H1 (cell line): ENCODE measurements at regions not wholly inside any gene's neighbourhood (a gene's known extent, or its start where the extent isn't known, plus 50 kb on each side); places are given as distances from the start of the nearest gene placed in this dataset.

Source experiments
- CTCF ChIA-PET: fragments of 300-600 bp; sonication (Branson Sonifier 250); formaldehyde crosslinking; loops from one replicate; lab custom pipeline; 2021; ENCODE audit not compliant: partially characterized antibody; lab: Charles Lee
- POLR2A ChIA-PET: fragments of 300-600 bp; sonication (Branson Sonifier 250); formaldehyde crosslinking; loops from one replicate; lab custom pipeline; 2021; ENCODE audit warnings: inconsistent platforms; ENCODE audit not compliant: partially characterized antibody; lab: Charles Lee
- DNase-seq, 2 experiments: peaks; one replicate each; pipeline versions ENCODE4 v3.0.0 to v3.0.0-alpha.2; 2010 to 2022; ENCODE audit warnings: low spot score in 2 of 2, low read depth in 1 of 2, mixed read lengths in 1 of 2
- FAIRE-seq: peaks from 2 replicates; lab custom pipeline; 2011; peaks lifted over from hg19 to GRCh38; lab: Jason Lieb, UNC
- H2AFZ ChIP-seq: 2 replicates; pipeline ENCODE4 v1.8.1; 2012; ENCODE audit warnings: low read length, inconsistent platforms
- H2AK5ac ChIP-seq: 2 replicates; pipeline ENCODE4 v1.6.1; 2013; ENCODE audit warnings: low read depth, low read length
- H2BK120ac ChIP-seq: replicated peaks from 2 replicates; pipeline ENCODE3; 2013; ENCODE audit warnings: low read depth, low read length, inconsistent platforms
- H2BK12ac ChIP-seq: 2 replicates; pipeline ENCODE4 v1.6.1; 2013; ENCODE audit warnings: low read depth, low read length
- H2BK15ac ChIP-seq: 2 replicates; pipeline ENCODE4 v1.6.1; 2013; ENCODE audit warnings: low read length
- H2BK20ac ChIP-seq: 2 replicates; pipeline ENCODE4 v1.6.1; 2013; ENCODE audit warnings: low read length
- H2BK5ac ChIP-seq: 2 replicates; pipeline ENCODE4 v1.6.1; 2013; ENCODE audit warnings: low read depth, low read length
- H3K14ac ChIP-seq: 2 replicates; pipeline ENCODE4 v1.6.1; 2013; ENCODE audit warnings: inconsistent platforms; ENCODE audit not compliant: insufficient read length
- H3K18ac ChIP-seq: 2 replicates; pipeline ENCODE4 v1.6.1; 2013; ENCODE audit warnings: low read length; ENCODE audit errors: extremely low read depth
- H3K23ac ChIP-seq: 2 replicates; pipeline ENCODE4 v1.6.1; 2013; ENCODE audit warnings: inconsistent platforms; ENCODE audit not compliant: insufficient read length
- H3K23me2 ChIP-seq: 2 replicates; pipeline ENCODE4 v1.6.1; 2013; ENCODE audit warnings: low read depth, low read length
- H3K27ac ChIP-seq: 2 replicates; pipeline ENCODE4 v1.6.1; 2011; ENCODE audit warnings: low read depth, low read length, inconsistent platforms
- H3K27me3 ChIP-seq, 4 experiments: replicated peaks in 1 of 4; 1 replicate in 1 of 4; 2 replicates in 3 of 4; pipeline versions ENCODE4 v1.6.1 to v1.8.1; 2011 to 2013; ENCODE audit warnings: low read length in 3 of 4, mild to moderate bottlenecking in 3 of 4, inconsistent platforms in 2 of 4, mixed read lengths in 2 of 4, moderate library complexity in 1 of 4; ENCODE audit not compliant: control insufficient read depth in 3 of 4, insufficient read depth in 3 of 4; ENCODE audit errors: extremely low read depth in 1 of 4
- H3K36me3 ChIP-seq, 4 experiments: 2 replicates each; pipeline versions ENCODE4 v1.6.1 to v1.8.1; 2011 to 2013; ENCODE audit warnings: mild to moderate bottlenecking in 4 of 4, low read length in 3 of 4, moderate library complexity in 2 of 4, control low read depth in 1 of 4, inconsistent platforms in 1 of 4; ENCODE audit not compliant: insufficient read depth in 4 of 4, control insufficient read depth in 2 of 4
- H3K4ac ChIP-seq: replicated peaks from 2 replicates; pipeline ENCODE3; 2013; ENCODE audit warnings: low read length, low read depth, mixed read lengths, inconsistent platforms; ENCODE audit not compliant: insufficient read length
- H3K4me1 ChIP-seq, 4 experiments: replicated peaks in 1 of 4; 1 replicate in 1 of 4; 2 replicates in 3 of 4; pipeline versions ENCODE4 v1.6.1 to v1.8.1; 2011 to 2013; ENCODE audit warnings: low read length in 3 of 4, inconsistent platforms in 2 of 4, mixed read lengths in 1 of 4; ENCODE audit not compliant: insufficient read depth in 4 of 4, control insufficient read depth in 3 of 4
- H3K4me2 ChIP-seq, 2 experiments: 2 replicates each; pipeline versions ENCODE4 v1.6.1 to v1.8.1; 2011 to 2013; ENCODE audit warnings: low read depth in 2 of 2, low read length in 2 of 2, control low read depth in 1 of 2, inconsistent platforms in 1 of 2, mild to moderate bottlenecking in 1 of 2; ENCODE audit not compliant: insufficient read depth in 1 of 2
- H3K4me3 ChIP-seq, 4 experiments: fragments of 200-600, 300-600 bp in 1 of 4; sonication (generic), shearing (Covaris generic), sonication (Bioruptor Twin) in 1 of 4; 2 replicates each; pipeline versions ENCODE4 v1.5.1 to v1.8.1; 2011 to 2016; ENCODE audit warnings: low read length in 4 of 4, low read depth in 3 of 4, control low read depth in 2 of 4, inconsistent platforms in 2 of 4, mild to moderate bottlenecking in 2 of 4, mixed read lengths in 1 of 4, moderate library complexity in 1 of 4; ENCODE audit not compliant: insufficient read depth in 2 of 4; ENCODE audit errors: extremely low read depth in 1 of 4
- H3K56ac ChIP-seq: replicated peaks from 2 replicates; pipeline ENCODE3; 2013; ENCODE audit warnings: low read depth, mild to moderate bottlenecking, mixed read lengths, low read length, inconsistent platforms; ENCODE audit not compliant: insufficient read length
- H3K79me1 ChIP-seq: 2 replicates; pipeline ENCODE4 v1.6.1; 2013; ENCODE audit warnings: low read depth, low read length, control low read depth
- H3K79me2 ChIP-seq, 2 experiments: 2 replicates each; pipeline versions ENCODE4 v1.6.1 to v1.8.1; 2012 to 2013; ENCODE audit warnings: low read length in 2 of 2, mild to moderate bottlenecking in 2 of 2, inconsistent platforms in 1 of 2; ENCODE audit not compliant: insufficient read depth in 2 of 2, control insufficient read depth in 1 of 2
- H3K9ac ChIP-seq, 4 experiments: replicated peaks in 1 of 4; 1 replicate in 1 of 4; 2 replicates in 3 of 4; pipeline versions ENCODE4 v1.6.1 to v1.8.1; 2011 to 2013; ENCODE audit warnings: low read depth in 3 of 4, low read length in 3 of 4, control low read depth in 2 of 4, mild to moderate bottlenecking in 2 of 4, moderate library complexity in 2 of 4, inconsistent platforms in 1 of 4; ENCODE audit errors: extremely low read depth in 1 of 4
- H3K9me3 ChIP-seq, 2 experiments: 2 replicates each; pipeline versions ENCODE4 v1.6.1 to v1.8.1; 2012 to 2013; ENCODE audit warnings: mild to moderate bottlenecking in 2 of 2, moderate library complexity in 2 of 2, control low read depth in 1 of 2, inconsistent platforms in 1 of 2, low read depth in 1 of 2, low read length in 1 of 2, mixed read lengths in 1 of 2; ENCODE audit not compliant: insufficient read depth in 2 of 2
- H4K20me1 ChIP-seq, 2 experiments: replicated peaks in 1 of 2; 2 replicates each; pipeline versions ENCODE3 to v1.8.1; 2011 to 2013; ENCODE audit warnings: inconsistent platforms in 2 of 2, low read length in 2 of 2, mild to moderate bottlenecking in 1 of 2; ENCODE audit not compliant: insufficient read depth in 2 of 2, control insufficient read depth in 1 of 2
- H4K5ac ChIP-seq: 2 replicates; pipeline ENCODE4 v1.6.1; 2013; ENCODE audit warnings: low read length, low read depth, mixed read lengths, inconsistent platforms; ENCODE audit not compliant: insufficient read length
- H4K8ac ChIP-seq: 2 replicates; pipeline ENCODE4 v1.8.0; 2013; ENCODE audit warnings: mild to moderate bottlenecking, moderate library complexity, low read length, inconsistent platforms; ENCODE audit not compliant: insufficient read depth; ENCODE audit errors: extremely low read depth
- H4K91ac ChIP-seq: replicated peaks from 2 replicates; pipeline ENCODE3; 2013; ENCODE audit warnings: low read length, mixed read lengths, inconsistent platforms; ENCODE audit not compliant: insufficient read length
- ASH2L ChIP-seq: fragments of 200-600, 300-600 bp; sonication (generic); IDR thresholded peaks from one replicate; pipeline ENCODE4 v1.7.1; 2017; ENCODE audit warnings: low read length
- CTBP2 ChIP-seq: IDR thresholded peaks from 2 replicates; pipeline ENCODE4 v1.7.0; 2011; ENCODE audit warnings: borderline replicate concordance, mild to moderate bottlenecking, moderate library complexity, mixed read lengths, low read length; ENCODE audit not compliant: insufficient read depth, insufficient read length
- EP300 ChIP-seq, 2 experiments: IDR thresholded peaks; 1 replicate in 1 of 2; 2 replicates in 1 of 2; pipeline ENCODE4 v1.6.1; 2011 to 2012; ENCODE audit warnings: low read depth in 2 of 2, low read length in 2 of 2, mild to moderate bottlenecking in 2 of 2, borderline replicate concordance in 1 of 2, inconsistent platforms in 1 of 2, moderate library complexity in 1 of 2
- JUND ChIP-seq: IDR thresholded peaks from 2 replicates; pipeline ENCODE4 v1.6.1; 2011; ENCODE audit warnings: mild to moderate bottlenecking, improper control_type of control experiment, low read length
- RBBP5 ChIP-seq: IDR thresholded peaks from 2 replicates; pipeline ENCODE4 v1.7.1; 2012; ENCODE audit warnings: low read depth, mild to moderate bottlenecking, inconsistent platforms, low read length, moderate library complexity, borderline replicate concordance
- SUZ12 ChIP-seq: fragments of 200-600 bp; sonication (generic); IDR thresholded peaks from 2 replicates; pipeline ENCODE4 v1.6.1; 2012; ENCODE audit warnings: mild to moderate bottlenecking, inconsistent platforms, low read length, moderate library complexity, mixed read lengths
- TEAD4 ChIP-seq: IDR thresholded peaks from 2 replicates; pipeline ENCODE4 v1.6.1; 2012; ENCODE audit warnings: low read depth, low read length, inconsistent platforms, mixed read lengths
- WGBS, 2 experiments: shearing (Covaris generic) in 1 of 2; methylation state at CpG; one replicate each; pipeline versions ENCODE4 v1.1.6 to v1.1.7; 2013 to 2015; ENCODE audit warnings: low lambda C conversion rate in 2 of 2, mixed read lengths in 2 of 2, inconsistent platforms in 1 of 2, low coverage in 1 of 2, missing lambda C conversion rate in 1 of 2; ENCODE audit not compliant: insufficient replicate concordance in 2 of 2, insufficient coverage in 1 of 2, insufficient read length in 1 of 2; ENCODE audit errors: extremely low coverage in 1 of 2, missing lambda C conversion rate in 1 of 2; 5-methylcytosine and 5-hydroxymethylcytosine counted together
- TF ChIP-seq, protein P1 (sequence below): IDR thresholded peaks from 2 replicates; pipeline ENCODE4 v1.6.1; 2012; ENCODE audit warnings: inconsistent platforms
- TF ChIP-seq, protein P2 (sequence below): IDR thresholded peaks from 2 replicates; pipeline ENCODE4 v1.6.1; 2012; ENCODE audit warnings: low read length, inconsistent platforms

DNA sequence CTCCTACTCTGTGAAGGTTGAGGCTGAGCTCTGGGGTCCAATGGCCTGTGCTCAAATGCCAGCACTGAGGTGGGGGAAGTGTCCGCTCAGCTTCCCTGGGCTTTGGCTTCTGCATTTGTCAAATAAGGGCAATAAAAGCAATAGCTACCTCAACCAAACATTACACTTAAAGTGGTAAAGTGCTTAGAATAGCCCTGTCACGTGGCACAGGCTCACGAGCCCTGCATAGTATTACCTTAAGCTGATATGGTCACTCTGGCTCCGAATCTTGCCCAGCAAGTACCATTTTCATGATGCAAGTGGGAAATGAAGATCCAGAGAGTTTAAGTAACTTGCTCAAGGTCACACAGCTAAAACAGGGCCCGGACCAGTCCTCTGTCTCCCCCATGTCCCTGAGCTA is 451.1 kb upstream of the ZMIZ1 start:
- H3K4me1 ChIP-seq = 0 out of 7 replicates have a peak, but pooled peaks cover 0 to 2% (median 0%) of the 10 kb centered on the region in 4 experiments
- no peak overlapping the region for H3K27ac ChIP-seq
- H4K91ac ChIP-seq = no peak overlapping the region
- H4K8ac ChIP-seq = no peak overlapping the region
- H3K4ac ChIP-seq = no peak overlapping the region
- H3K18ac ChIP-seq = no peak overlapping the region
- no peak overlapping the region for H2BK5ac ChIP-seq
- no peak overlapping the region for H2AK5ac ChIP-seq
- DNase-seq (no peak), FAIRE-seq (no peak)
- no peak overlapping the region for H3K56ac ChIP-seq
- H2BK20ac ChIP-seq = no peak overlapping the region
- no peak overlapping the region for H3K4me2 ChIP-seq
- H3K79me1 ChIP-seq = no peaks in the 10 kb centered on the region
- H2BK120ac ChIP-seq = no peak overlapping the region
- no peak overlapping the region for H4K5ac ChIP-seq
- WGBS, 2 experiments = 94% methylated on average over 5 of the region's 5 CpGs; no CpG with 5 or more reads in 1 of the 2 experiments
- ChIA-PET POLR2A (no interaction called here), CTCF (interaction anchor here (0.7 to 2.6 kb wide), 5 partner anchors 9 to 577 kb away, joined by 3 to 11 read pairs (median 5); no protein-coding TSS in a partner anchor)
- H2AFZ ChIP-seq = no peak overlapping the region
- no peak overlapping the region for H3K23ac ChIP-seq
- H3K14ac ChIP-seq = no peak overlapping the region
- H3K27me3 ChIP-seq = no peaks in the 10 kb centered on the region
- H4K20me1 ChIP-seq = no peaks in the 10 kb centered on the region
- no peaks in the 10 kb centered on the region for H3K23me2 ChIP-seq
- no peak overlapping the region for H2BK15ac ChIP-seq
- H3K9me3 ChIP-seq = no peaks in the 10 kb centered on the region
- no peak overlapping the region for H3K9ac ChIP-seq
- H3K4me3 ChIP-seq = no peak overlapping the region
- H3K79me2 ChIP-seq = no peaks in the 10 kb centered on the region
- no peaks in the 10 kb centered on the region for H3K36me3 ChIP-seq
- H2BK12ac ChIP-seq = no peak overlapping the region
- no peak for TF ChIP-seq SUZ12
- TF ChIP-seq, protein P1, sequence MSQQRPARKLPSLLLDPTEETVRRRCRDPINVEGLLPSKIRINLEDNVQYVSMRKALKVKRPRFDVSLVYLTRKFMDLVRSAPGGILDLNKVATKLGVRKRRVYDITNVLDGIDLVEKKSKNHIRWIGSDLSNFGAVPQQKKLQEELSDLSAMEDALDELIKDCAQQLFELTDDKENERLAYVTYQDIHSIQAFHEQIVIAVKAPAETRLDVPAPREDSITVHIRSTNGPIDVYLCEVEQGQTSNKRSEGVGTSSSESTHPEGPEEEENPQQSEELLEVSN = no peak
- TF ChIP-seq CTBP2 = no peak
- no peak for TF ChIP-seq ASH2L
- no peak for TF ChIP-seq JUND
- no peak for TF ChIP-seq RBBP5
- no peak for TF ChIP-seq EP300 (IDR thresholded peaks at IDR 0.05; ENCODE audit: borderline replicate concordance in 1 of 2, low read depth in 2 of 2, low read length in 2 of 2)
- no peak for TF ChIP-seq TEAD4
- TF ChIP-seq, protein P2, sequence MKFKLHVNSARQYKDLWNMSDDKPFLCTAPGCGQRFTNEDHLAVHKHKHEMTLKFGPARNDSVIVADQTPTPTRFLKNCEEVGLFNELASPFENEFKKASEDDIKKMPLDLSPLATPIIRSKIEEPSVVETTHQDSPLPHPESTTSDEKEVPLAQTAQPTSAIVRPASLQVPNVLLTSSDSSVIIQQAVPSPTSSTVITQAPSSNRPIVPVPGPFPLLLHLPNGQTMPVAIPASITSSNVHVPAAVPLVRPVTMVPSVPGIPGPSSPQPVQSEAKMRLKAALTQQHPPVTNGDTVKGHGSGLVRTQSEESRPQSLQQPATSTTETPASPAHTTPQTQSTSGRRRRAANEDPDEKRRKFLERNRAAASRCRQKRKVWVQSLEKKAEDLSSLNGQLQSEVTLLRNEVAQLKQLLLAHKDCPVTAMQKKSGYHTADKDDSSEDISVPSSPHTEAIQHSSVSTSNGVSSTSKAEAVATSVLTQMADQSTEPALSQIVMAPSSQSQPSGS = no peak
